HG02852 (cell line): ENCODE measurements at regions not wholly inside any gene's neighbourhood (a gene's known extent, or its start where the extent isn't known, plus 50 kb on each side); places are given as distances from the start of the nearest gene placed in this dataset.
"Not testable (repeated sequence)": the region's sequence is repeated elsewhere in the genome, so short reads cannot be mapped to it uniquely, and the experiment has no call there.

Experiments
- ATAC-seq: cut with Tn5 transposase; IDR thresholded peaks from one replicate; pipeline ENCODE4 v1.9.1; 2021; ENCODE audit warnings: mild to moderate bottlenecking, moderate library complexity; ENCODE audit not compliant: unreplicated experiment

GRCh38 chr9:65454666-65455065, 169.7 kb upstream of the FOXD4L5 start:
- not testable (repeated sequence) for ATAC-seq

- ATAC-seq: not testable (repeated sequence)
These were observed 169.0 kb upstream of the FOXD4L5 start for GRCh38 chr9:65454034-65454433.

GRCh38 chr9:65449886-65450610, 165.0 kb upstream of the FOXD4L5 start:
- not testable (repeated sequence) for ATAC-seq

- no peak for ATAC-seq
These were observed 164.4 kb upstream of the FOXD4L5 start for GRCh38 chr9:65449423-65449822.

GRCh38 chr9:65447146-65447545, 162.1 kb upstream of the FOXD4L5 start:
- ATAC-seq: not testable (repeated sequence)

GRCh38 chr9:65445991-65446390, 161.0 kb upstream of the FOXD4L5 start:
- ATAC-seq: not testable (repeated sequence)

- no peak for ATAC-seq
These were observed 159.9 kb upstream of the FOXD4L5 start for GRCh38 chr9:65444943-65445342.

- not testable (repeated sequence) for ATAC-seq
These were observed 157.1 kb upstream of the FOXD4L5 start for GRCh38 chr9:65442116-65442515.

GRCh38 chr9:65441324-65441920, 156.4 kb upstream of the FOXD4L5 start:
- ATAC-seq: not testable (repeated sequence)

GRCh38 chr9:65437724-65438123, 152.7 kb upstream of the FOXD4L5 start:
- no peak for ATAC-seq

GRCh38 chr9:65435464-65435863, 150.5 kb upstream of the FOXD4L5 start:
- no peak for ATAC-seq

- no peak for ATAC-seq
These were observed 147.8 kb upstream of the FOXD4L5 start for GRCh38 chr9:65432722-65433323.

GRCh38 chr9:65432051-65432450, 147.0 kb upstream of the FOXD4L5 start:
- ATAC-seq: no peak

GRCh38 chr9:65430221-65430620, 145.2 kb upstream of the FOXD4L5 start:
- ATAC-seq: no peak

GRCh38 chr9:65427361-65427760, 142.4 kb upstream of the FOXD4L5 start:
- ATAC-seq: not testable (repeated sequence)

- not testable (repeated sequence) for ATAC-seq
These were observed 141.8 kb upstream of the FOXD4L5 start for GRCh38 chr9:65426813-65427212.

- ATAC-seq: no peak
These were observed 141.2 kb upstream of the FOXD4L5 start for GRCh38 chr9:65426231-65426630.

- not testable (repeated sequence) for ATAC-seq
These were observed 140.2 kb upstream of the FOXD4L5 start for GRCh38 chr9:65425183-65425582.

GRCh38 chr9:65424437-65424984, 139.5 kb upstream of the FOXD4L5 start:
- ATAC-seq: not testable (repeated sequence)

GRCh38 chr9:65423691-65424436, 138.9 kb upstream of the FOXD4L5 start:
- ATAC-seq: not testable (repeated sequence)
